A673 (cell line): ENCODE measurements at regions not wholly inside any gene's neighbourhood (a gene's known extent, or its start where the extent isn't known, plus 50 kb on each side); places are given as distances from the start of the nearest gene placed in this dataset.
"Not testable (repeated sequence)": the region's sequence is repeated elsewhere in the genome, so short reads cannot be mapped to it uniquely, and the experiment has no call there.

Source experiments
- CTCF ChIP-seq: fragments of 300-800, 200-600 bp; sonication (generic); conservative IDR thresholded peaks from 2 replicates; pipeline ENCODE4 v1.5.1; 2017; ENCODE audit warnings: low read depth, mild to moderate bottlenecking, antibody characterized with exemption, low read length, moderate library complexity, mixed read lengths
- EZH2 ChIP-seq: fragments of 200-600 bp; sonication (generic); IDR thresholded peaks from 2 replicates; pipeline ENCODE4 v1.6.1; 2017; ENCODE audit warnings: borderline replicate concordance, low read depth, mild to moderate bottlenecking, mixed read lengths, antibody characterized with exemption, low read length; ENCODE audit not compliant: poor library complexity, severe bottlenecking

- TF ChIP-seq EZH2, CTCF: not testable (repeated sequence)
These were observed 670.2 kb upstream of the TPTE start for GRCh38 chr21:9851166-9851565.
